ENCODE measurements at regions not wholly inside any gene's neighbourhood (a gene's known extent, or its start where the extent isn't known, plus 50 kb on each side); places are given as distances from the start of the nearest gene placed in this dataset.
"Not testable (repeated sequence)": the region's sequence is repeated elsewhere in the genome, so short reads cannot be mapped to it uniquely, and the experiment has no call there.

DNA sequence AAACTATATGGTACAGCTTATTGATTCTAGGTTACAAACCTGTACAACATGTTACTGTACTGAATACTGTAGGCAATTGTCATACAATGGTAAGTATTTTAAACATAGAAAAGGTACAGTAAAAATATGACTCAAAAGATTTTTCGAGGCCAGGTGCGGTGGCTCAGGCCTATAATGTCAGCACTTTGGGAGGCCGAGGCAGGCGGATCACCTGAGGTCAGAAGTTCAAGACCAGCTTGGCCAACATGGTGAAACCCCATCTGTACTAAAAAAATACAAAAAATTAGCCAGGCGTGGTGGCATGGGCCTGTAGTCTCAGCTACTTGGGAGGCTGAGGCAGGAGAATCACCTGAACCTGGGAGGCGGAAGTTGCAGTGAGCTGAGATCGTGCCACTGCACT lies 646.6 kb downstream of the ISL1 start:
- not testable (repeated sequence) for TF ChIP-seq CTCF (IDR thresholded peaks at IDR 0.05 in 8 of 11, conservative IDR thresholded peaks at IDR 0.05 in 3 of 11); POLR2A (IDR thresholded peaks at IDR 0.05); POLR2AphosphoS5 (IDR thresholded peaks at IDR 0.05)
